ENCODE measurements at regions not wholly inside any gene's neighbourhood (a gene's known extent, or its start where the extent isn't known, plus 50 kb on each side); places are given as distances from the start of the nearest gene placed in this dataset.

- no peak for DNase-seq (ENCODE audit: low spot score)
Measured at GRCh38 chr1:115233598-115233997, 104.5 kb downstream of the NGF start.

- peak; percentile 48 for DNase-seq (ENCODE audit: low spot score)
Measured at GRCh38 chr1:115230281-115230680, 107.8 kb downstream of the NGF start.

GRCh38 chr1:115229016-115229415, 109.0 kb downstream of the NGF start:
- DNase-seq (ENCODE audit: low spot score) = peak; percentile 88

- DNase-seq (ENCODE audit: low spot score) = no peak
Measured at GRCh38 chr1:115228191-115228590, 109.9 kb downstream of the NGF start.

GRCh38 chr1:115227346-115228082, 110.5 kb downstream of the NGF start:
- DNase-seq (ENCODE audit: low spot score) = no peak

GRCh38 chr1:115225993-115226685, 111.9 kb downstream of the NGF start:
- DNase-seq (ENCODE audit: low spot score) = no peak

- DNase-seq (ENCODE audit: low spot score) = no peak
Measured at GRCh38 chr1:115224636-115225035, 113.4 kb downstream of the NGF start.

GRCh38 chr1:115222616-115223402, 115.2 kb downstream of the NGF start:
- peak; percentile 14 for DNase-seq (ENCODE audit: low spot score)

GRCh38 chr1:115220340-115221270, 117.4 kb downstream of the NGF start:
- DNase-seq (ENCODE audit: low spot score) = no peak

GRCh38 chr1:115219927-115220326, 118.1 kb downstream of the NGF start:
- no peak for DNase-seq (ENCODE audit: low spot score)

GRCh38 chr1:115218699-115219098, 119.3 kb downstream of the NGF start:
- no peak for DNase-seq (ENCODE audit: low spot score)

- DNase-seq (ENCODE audit: low spot score) = no peak
Measured at GRCh38 chr1:115218034-115218405, 120.0 kb downstream of the NGF start.

- DNase-seq (ENCODE audit: low spot score) = no peak
Measured at GRCh38 chr1:115217150-115218033, 120.7 kb downstream of the NGF start.

GRCh38 chr1:115215703-115216521, 122.1 kb downstream of the NGF start:
- no peak for DNase-seq (ENCODE audit: low spot score)

- DNase-seq (ENCODE audit: low spot score) = no peak
Measured at GRCh38 chr1:115215110-115215509, 122.9 kb downstream of the NGF start.

GRCh38 chr1:115214098-115214497, 124.0 kb downstream of the NGF start:
- peak; percentile 50 for DNase-seq (ENCODE audit: low spot score)

- no peak for DNase-seq (ENCODE audit: low spot score)
Measured at GRCh38 chr1:115213130-115213529, 123.8 kb upstream of the TSPAN2 start.

- no peak for DNase-seq (ENCODE audit: low spot score)
Measured at GRCh38 chr1:115211071-115211745, 121.9 kb upstream of the TSPAN2 start.

GRCh38 chr1:115210302-115210711, 121.0 kb upstream of the TSPAN2 start:
- no peak for DNase-seq (ENCODE audit: low spot score)
